Karpas-422 (cell line): ENCODE measurements at regions not wholly inside any gene's neighbourhood (a gene's known extent, or its start where the extent isn't known, plus 50 kb on each side); places are given as distances from the start of the nearest gene placed in this dataset.

ENCODE experiments used
- DNase-seq: peaks from one replicate; pipeline ENCODE4 v3.0.0-alpha.2; 2015
- H2AFZ ChIP-seq: fragments of 200-600 bp; sonication (generic); 2 replicates; pipeline ENCODE4 v1.6.1; 2014; ENCODE audit warnings: antibody characterized with exemption, low read length, mixed read lengths
- H3K27ac ChIP-seq: fragments of 200-600 bp; sonication (generic); 2 replicates; pipeline ENCODE4 v1.5.1; 2014; ENCODE audit warnings: mild to moderate bottlenecking, low read length, moderate library complexity
- H3K27me3 ChIP-seq: fragments of 200-600 bp; sonication (generic); 2 replicates; pipeline ENCODE4 v1.6.1; 2014; ENCODE audit warnings: low read length, mixed read lengths
- H3K36me3 ChIP-seq: fragments of 200-600 bp; sonication (generic); 2 replicates; pipeline ENCODE4 v1.6.1; 2014; ENCODE audit warnings: low read length, mixed read lengths; ENCODE audit not compliant: insufficient read depth
- H3K4me1 ChIP-seq: fragments of 200-600 bp; sonication (generic); 2 replicates; pipeline ENCODE4 v1.6.1; 2014; ENCODE audit warnings: mild to moderate bottlenecking, low read length, mixed read lengths
- H3K4me2 ChIP-seq: fragments of 200-600 bp; sonication (generic); 2 replicates; pipeline ENCODE4 v1.6.1; 2014; ENCODE audit warnings: low read length, low read depth, mild to moderate bottlenecking; ENCODE audit not compliant: poor library complexity, severe bottlenecking
- H3K4me3 ChIP-seq: fragments of 200-600 bp; sonication (generic); 2 replicates; pipeline ENCODE4 v1.5.1; 2014; ENCODE audit warnings: mild to moderate bottlenecking, antibody characterized with exemption, low read length, mixed read lengths
- H3K79me2 ChIP-seq: fragments of 200-600 bp; sonication (generic); 2 replicates; pipeline ENCODE4 v1.6.1; 2014; ENCODE audit warnings: mild to moderate bottlenecking, low read length, mixed read lengths
- H3K9ac ChIP-seq: fragments of 200-600 bp; sonication (generic); 2 replicates; pipeline ENCODE4 v1.6.0; 2014; ENCODE audit warnings: low read length
- H3K9me2 ChIP-seq: fragments of 200-600 bp; sonication (generic), shearing (Covaris generic); replicated peaks from 2 replicates; pipeline ENCODE4 v1.6.0; 2014; ENCODE audit warnings: mild to moderate bottlenecking, low read length, moderate library complexity; ENCODE audit not compliant: insufficient read depth
- H3K9me3 ChIP-seq: fragments of 300-700, 200-600 bp; sonication (generic); 2 replicates; pipeline ENCODE4 v1.6.1; 2014; ENCODE audit warnings: low read length, mixed read lengths
- H4K20me1 ChIP-seq: fragments of 200-600 bp; sonication (generic); 2 replicates; pipeline ENCODE4 v1.6.1; 2014; ENCODE audit warnings: mild to moderate bottlenecking, antibody characterized with exemption, low read length, low read depth; ENCODE audit not compliant: insufficient read depth

GRCh38 chr1:230575886-230576500 is 66.3 kb upstream of the COG2 start:
- no peak overlapping the region for H3K4me2 ChIP-seq
- H2AFZ ChIP-seq, result no peak overlapping the region
- H3K4me1 ChIP-seq, result no peaks in the 10 kb centered on the region
- no peaks in the 10 kb centered on the region for H3K9me3 ChIP-seq
- no peaks in the 10 kb centered on the region for H3K36me3 ChIP-seq
- H3K79me2 ChIP-seq, result no peaks in the 10 kb centered on the region
- no peaks in the 10 kb centered on the region for H3K27me3 ChIP-seq
- no peak overlapping the region for H3K4me3 ChIP-seq
- no peak for DNase-seq
- no peaks in the 10 kb centered on the region for H3K9me2 ChIP-seq
- no peaks in the 10 kb centered on the region for H4K20me1 ChIP-seq
- H3K9ac ChIP-seq, result no peak overlapping the region
- H3K27ac ChIP-seq, result no peak overlapping the region

- H3K9me2 ChIP-seq, result no peaks in the 10 kb centered on the region
- H3K4me2 ChIP-seq, result no peak overlapping the region
- H3K79me2 ChIP-seq, result no peaks in the 10 kb centered on the region
- no peaks in the 10 kb centered on the region for H3K9me3 ChIP-seq
- no peaks in the 10 kb centered on the region for H3K4me1 ChIP-seq
- no peaks in the 10 kb centered on the region for H4K20me1 ChIP-seq
- no peak for DNase-seq
- no peak overlapping the region for H2AFZ ChIP-seq
- no peaks in the 10 kb centered on the region for H3K36me3 ChIP-seq
- H3K27ac ChIP-seq, result no peak overlapping the region
- H3K4me3 ChIP-seq, result no peak overlapping the region
- no peaks in the 10 kb centered on the region for H3K27me3 ChIP-seq
- H3K9ac ChIP-seq, result no peak overlapping the region
Measured at GRCh38 chr1:230574502-230574901, 67.8 kb upstream of the COG2 start.

GRCh38 chr1:230573658-230574057 is 68.6 kb upstream of the COG2 start:
- Histone ChIP-seq H3K79me2 (no peaks in the 10 kb centered on the region), H3K4me3 (no peak overlapping the region), H4K20me1 (no peaks in the 10 kb centered on the region), H3K9me2 (no peaks in the 10 kb centered on the region), H3K4me2 (no peak overlapping the region), H3K4me1 (no peaks in the 10 kb centered on the region), H3K27me3 (no peaks in the 10 kb centered on the region), H3K27ac (no peak overlapping the region), H2AFZ (no peak overlapping the region), H3K36me3 (no peaks in the 10 kb centered on the region), H3K9me3 (no peaks in the 10 kb centered on the region), H3K9ac (no peak overlapping the region)
- no peak for DNase-seq

- Histone ChIP-seq H3K27ac (no peak overlapping the region), H3K27me3 (no peaks in the 10 kb centered on the region), H3K4me2 (no peak overlapping the region), H3K4me3 (no peak overlapping the region), H3K79me2 (no peaks in the 10 kb centered on the region), H3K36me3 (no peaks in the 10 kb centered on the region), H3K9me3 (no peaks in the 10 kb centered on the region), H3K4me1 (no peaks in the 10 kb centered on the region), H2AFZ (no peak overlapping the region), H4K20me1 (no peaks in the 10 kb centered on the region), H3K9me2 (no peaks in the 10 kb centered on the region), H3K9ac (no peak overlapping the region)
- no peak for DNase-seq
Measured at GRCh38 chr1:230572121-230573105, 69.9 kb upstream of the COG2 start.

- H3K27ac ChIP-seq, result no peak overlapping the region
- no peak for DNase-seq
- H3K79me2 ChIP-seq, result no peaks in the 10 kb centered on the region
- H3K9me2 ChIP-seq, result no peaks in the 10 kb centered on the region
- no peaks in the 10 kb centered on the region for H3K36me3 ChIP-seq
- H3K27me3 ChIP-seq, result no peaks in the 10 kb centered on the region
- H3K4me2 ChIP-seq, result no peak overlapping the region
- no peak overlapping the region for H3K9ac ChIP-seq
- H3K4me1 ChIP-seq, result no peaks in the 10 kb centered on the region
- H3K9me3 ChIP-seq, result no peaks in the 10 kb centered on the region
- H3K4me3 ChIP-seq, result no peak overlapping the region
- H4K20me1 ChIP-seq, result no peaks in the 10 kb centered on the region
- no peak overlapping the region for H2AFZ ChIP-seq
Measured at GRCh38 chr1:230570724-230571360, 71.4 kb upstream of the COG2 start.

GRCh38 chr1:230569201-230569600 is 73.1 kb upstream of the COG2 start:
- H2AFZ ChIP-seq, result no peak overlapping the region
- H4K20me1 ChIP-seq, result no peaks in the 10 kb centered on the region
- no peaks in the 10 kb centered on the region for H3K27me3 ChIP-seq
- H3K4me3 ChIP-seq, result no peak overlapping the region
- H3K4me2 ChIP-seq, result no peak overlapping the region
- no peak overlapping the region for H3K27ac ChIP-seq
- no peaks in the 10 kb centered on the region for H3K36me3 ChIP-seq
- no peak overlapping the region for H3K9ac ChIP-seq
- H3K9me2 ChIP-seq, result no peaks in the 10 kb centered on the region
- no peak for DNase-seq
- no peaks in the 10 kb centered on the region for H3K4me1 ChIP-seq
- H3K79me2 ChIP-seq, result no peaks in the 10 kb centered on the region
- no peaks in the 10 kb centered on the region for H3K9me3 ChIP-seq

- no peak overlapping the region for H3K4me2 ChIP-seq
Measured at GRCh38 chr1:230568676-230569075, 73.6 kb upstream of the COG2 start.

GRCh38 chr1:230568008-230568407 is 74.3 kb upstream of the COG2 start:
- Histone ChIP-seq H3K4me2 (no peak overlapping the region), H3K79me2 (no peaks in the 10 kb centered on the region), H3K27me3 (no peaks in the 10 kb centered on the region), H3K4me1 (no peaks in the 10 kb centered on the region), H3K4me3 (no peak overlapping the region), H3K9me2 (no peaks in the 10 kb centered on the region), H3K27ac (no peak overlapping the region), H3K36me3 (no peaks in the 10 kb centered on the region), H3K9me3 (no peaks in the 10 kb centered on the region), H2AFZ (no peak overlapping the region), H4K20me1 (no peaks in the 10 kb centered on the region), H3K9ac (no peak overlapping the region)
- DNase-seq, result peak; percentile 46

More at GRCh38 chr1:230568676-230569075, 73.6 kb upstream of the COG2 start:
- Histone ChIP-seq H3K27me3 (no peaks in the 10 kb centered on the region), H3K27ac (no peak overlapping the region), H3K4me1 (no peaks in the 10 kb centered on the region), H3K36me3 (no peaks in the 10 kb centered on the region), H3K4me3 (no peak overlapping the region), H3K79me2 (no peaks in the 10 kb centered on the region), H3K9me2 (no peaks in the 10 kb centered on the region), H3K9me3 (no peaks in the 10 kb centered on the region), H4K20me1 (no peaks in the 10 kb centered on the region), H2AFZ (no peak overlapping the region), H3K9ac (no peak overlapping the region)
- DNase-seq, result no peak
